WTC11 (cell line): ENCODE measurements at regions not wholly inside any gene's neighbourhood (a gene's known extent, or its start where the extent isn't known, plus 50 kb on each side); places are given as distances from the start of the nearest gene placed in this dataset.

Source experiments
- ATAC-seq: fragments of 200-7000 bp; cut with Tn5 transposase; 2 replicates; pipeline ENCODE4 v1.10.0; 2021; ENCODE audit warnings: mild to moderate bottlenecking, moderate library complexity
- CTCF ChIA-PET: fragments of 300-600 bp; sonication (Branson Sonifier 250); formaldehyde crosslinking; loops from one replicate; lab custom pipeline; 2021; ENCODE audit warnings: antibody characterized with exemption; lab: Charles Lee
- POLR2A ChIA-PET: fragments of 350-600 bp; sonication (Branson Sonifier 250); formaldehyde crosslinking; loops from one replicate; lab custom pipeline; 2021; ENCODE audit warnings: antibody characterized with exemption; lab: Charles Lee
- DNase-seq: peaks from one replicate; pipeline ENCODE4 v3.0.0; 2021; ENCODE audit warnings: low spot score
- H3K27ac Mint-ChIP-seq: 2 replicates; pipeline ENCODE4 v1.8.0; 2021; ENCODE audit warnings: mixed read lengths
- H3K27me3 Mint-ChIP-seq: 2 replicates; pipeline ENCODE4 v1.8.0; 2021; ENCODE audit warnings: low read depth, mild to moderate bottlenecking, moderate library complexity, mixed read lengths
- H3K36me3 Mint-ChIP-seq: 2 replicates; pipeline ENCODE4 v1.8.0; 2021; ENCODE audit warnings: mixed read lengths
- H3K4me1 Mint-ChIP-seq: 2 replicates; pipeline ENCODE4 v1.8.0; 2022; ENCODE audit warnings: mixed read lengths
- H3K4me3 Mint-ChIP-seq: 2 replicates; pipeline ENCODE4 v1.8.0; 2021; ENCODE audit warnings: mild to moderate bottlenecking, moderate library complexity, mixed read lengths
- H3K9me3 Mint-ChIP-seq: 2 replicates; pipeline ENCODE4 v1.8.0; 2021; ENCODE audit warnings: mixed read lengths
- AR ChIP-seq: fragments of 250-450 bp; sonication (Bioruptor Pico); IDR thresholded peaks from 2 replicates; pipeline ENCODE4 v1.9.0; 2021; ENCODE audit warnings: mild to moderate bottlenecking
- ARID4B ChIP-seq: sonication (generic); formaldehyde crosslinking; IDR thresholded peaks from 2 replicates; pipeline ENCODE4 v1.8.0; 2023; ENCODE audit warnings: missing genetic modification reagents, mild to moderate bottlenecking, borderline replicate concordance
- FOXK1 ChIP-seq: sonication (generic); formaldehyde crosslinking; IDR thresholded peaks from 2 replicates; pipeline ENCODE4 v1.8.0; 2022; ENCODE audit warnings: mild to moderate bottlenecking, moderate library complexity, missing genetic modification reagents
- FOXP1 ChIP-seq: sonication (generic); formaldehyde crosslinking; IDR thresholded peaks from 2 replicates; pipeline ENCODE4 v1.8.0; 2022; ENCODE audit warnings: missing genetic modification reagents, mild to moderate bottlenecking, moderate library complexity, borderline replicate concordance
- IRF2 ChIP-seq: sonication (generic); formaldehyde crosslinking; IDR thresholded peaks from 2 replicates; pipeline ENCODE4 v1.8.0; 2022; ENCODE audit warnings: low read depth, missing genetic modification reagents, borderline replicate concordance
- OVOL2 ChIP-seq: fragments of 250-450 bp; sonication (Bioruptor Pico); IDR thresholded peaks from 2 replicates; pipeline ENCODE4 v1.9.0; 2021; ENCODE audit warnings: mild to moderate bottlenecking, borderline replicate concordance
- SMAD3 ChIP-seq: sonication (generic); formaldehyde crosslinking; IDR thresholded peaks from 2 replicates; pipeline ENCODE4 v1.8.0; 2022; ENCODE audit warnings: missing genetic modification reagents, mild to moderate bottlenecking, borderline replicate concordance
- SOX15 ChIP-seq: fragments of 250-450 bp; sonication (Bioruptor Pico); IDR thresholded peaks from 2 replicates; pipeline ENCODE4 v1.9.0; 2021; ENCODE audit warnings: mild to moderate bottlenecking
- SP1 ChIP-seq: sonication (generic); formaldehyde crosslinking; conservative IDR thresholded peaks from 2 replicates; pipeline ENCODE4 v1.8.1; 2022; ENCODE audit warnings: missing genetic modification reagents
- TEAD4 ChIP-seq: sonication (generic); formaldehyde crosslinking; IDR thresholded peaks from 2 replicates; pipeline ENCODE4 v1.8.0; 2022; ENCODE audit warnings: mild to moderate bottlenecking, missing genetic modification reagents
- TP53 ChIP-seq: sonication (generic); formaldehyde crosslinking; IDR thresholded peaks from 2 replicates; pipeline ENCODE4 v1.8.1; 2023; ENCODE audit warnings: mild to moderate bottlenecking, missing genetic modification reagents
- ZNF138 ChIP-seq: sonication (generic); formaldehyde crosslinking; conservative IDR thresholded peaks from 2 replicates; pipeline ENCODE4 v1.8.1; 2022; ENCODE audit warnings: mild to moderate bottlenecking, moderate library complexity, missing genetic modification reagents
- ZNF219 ChIP-seq: sonication (generic); formaldehyde crosslinking; IDR thresholded peaks from 2 replicates; pipeline ENCODE4 v1.8.0; 2023; ENCODE audit warnings: missing genetic modification reagents, mild to moderate bottlenecking, borderline replicate concordance
- ZNF396 ChIP-seq: fragments of 250-450 bp; sonication (Bioruptor Pico); IDR thresholded peaks from 2 replicates; pipeline ENCODE4 v1.8.0; 2021; ENCODE audit warnings: mild to moderate bottlenecking, moderate library complexity, borderline replicate concordance
- ZSCAN18 ChIP-seq: fragments of 250-450 bp; sonication (Bioruptor Pico); IDR thresholded peaks from 2 replicates; pipeline ENCODE4 v2.1.2; 2022; ENCODE audit warnings: mild to moderate bottlenecking, moderate library complexity
- TF ChIP-seq, protein P1 (sequence below): sonication (generic); formaldehyde crosslinking; IDR thresholded peaks from 2 replicates; pipeline ENCODE4 v1.8.0; 2022; ENCODE audit warnings: missing genetic modification reagents
- TF ChIP-seq, protein P2 (sequence below): sonication (generic); formaldehyde crosslinking; IDR thresholded peaks from 2 replicates; pipeline ENCODE4 v1.8.1; 2022; ENCODE audit warnings: mild to moderate bottlenecking, missing genetic modification reagents, moderate library complexity, borderline replicate concordance

DNA sequence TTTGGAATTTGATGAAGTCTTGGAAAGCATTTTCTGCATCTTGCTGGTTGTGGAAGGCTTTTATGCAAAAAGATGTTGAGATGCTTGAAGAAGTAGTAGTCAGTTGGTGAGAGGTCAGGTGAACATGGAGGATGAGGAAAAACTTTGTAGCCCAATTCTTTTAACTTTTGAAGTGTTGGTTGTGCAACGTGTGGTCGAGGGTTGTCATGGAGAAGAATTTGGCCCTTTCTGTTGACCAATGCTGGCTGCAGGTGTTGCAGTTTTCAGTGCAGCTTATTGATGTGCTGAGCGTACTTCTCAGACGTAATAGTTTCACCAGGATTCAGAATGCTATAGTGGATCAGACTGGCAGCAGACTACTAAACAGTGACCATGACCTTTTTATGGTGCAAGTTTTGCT is 508.4 kb upstream of the MAP2 start (continued):
- no peak for TF ChIP-seq AR
- TF ChIP-seq TEAD4 (CRISPR knock-in tag) = no peak
- TF ChIP-seq ZNF138 = no peak
- no peak for TF ChIP-seq TP53 (CRISPR knock-in tag)
- no peak for TF ChIP-seq IRF2 (CRISPR knock-in tag)
- no peak for TF ChIP-seq SP1 (CRISPR knock-in tag)
- TF ChIP-seq FOXP1 (CRISPR knock-in tag) = no peak
- TF ChIP-seq ZSCAN18 (CRISPR knock-in tag) = no peak

- Mint-ChIP-seq H3K4me1 (no peaks in the 10 kb centered on the region), H3K4me3 (no peak overlapping the region), H3K36me3 (peaks cover 7% of the 10 kb centered on the region), H3K27me3 (peaks cover 3% of the 10 kb centered on the region; the same call in 1 of the 2 replicates), H3K27ac (no peak overlapping the region), H3K9me3 (peaks cover 11% of the 10 kb centered on the region)
- ChIA-PET POLR2A (no interaction called here), CTCF (no interaction called here)
- ATAC-seq (no peak), DNase-seq (no peak)
- TF ChIP-seq, protein P1, sequence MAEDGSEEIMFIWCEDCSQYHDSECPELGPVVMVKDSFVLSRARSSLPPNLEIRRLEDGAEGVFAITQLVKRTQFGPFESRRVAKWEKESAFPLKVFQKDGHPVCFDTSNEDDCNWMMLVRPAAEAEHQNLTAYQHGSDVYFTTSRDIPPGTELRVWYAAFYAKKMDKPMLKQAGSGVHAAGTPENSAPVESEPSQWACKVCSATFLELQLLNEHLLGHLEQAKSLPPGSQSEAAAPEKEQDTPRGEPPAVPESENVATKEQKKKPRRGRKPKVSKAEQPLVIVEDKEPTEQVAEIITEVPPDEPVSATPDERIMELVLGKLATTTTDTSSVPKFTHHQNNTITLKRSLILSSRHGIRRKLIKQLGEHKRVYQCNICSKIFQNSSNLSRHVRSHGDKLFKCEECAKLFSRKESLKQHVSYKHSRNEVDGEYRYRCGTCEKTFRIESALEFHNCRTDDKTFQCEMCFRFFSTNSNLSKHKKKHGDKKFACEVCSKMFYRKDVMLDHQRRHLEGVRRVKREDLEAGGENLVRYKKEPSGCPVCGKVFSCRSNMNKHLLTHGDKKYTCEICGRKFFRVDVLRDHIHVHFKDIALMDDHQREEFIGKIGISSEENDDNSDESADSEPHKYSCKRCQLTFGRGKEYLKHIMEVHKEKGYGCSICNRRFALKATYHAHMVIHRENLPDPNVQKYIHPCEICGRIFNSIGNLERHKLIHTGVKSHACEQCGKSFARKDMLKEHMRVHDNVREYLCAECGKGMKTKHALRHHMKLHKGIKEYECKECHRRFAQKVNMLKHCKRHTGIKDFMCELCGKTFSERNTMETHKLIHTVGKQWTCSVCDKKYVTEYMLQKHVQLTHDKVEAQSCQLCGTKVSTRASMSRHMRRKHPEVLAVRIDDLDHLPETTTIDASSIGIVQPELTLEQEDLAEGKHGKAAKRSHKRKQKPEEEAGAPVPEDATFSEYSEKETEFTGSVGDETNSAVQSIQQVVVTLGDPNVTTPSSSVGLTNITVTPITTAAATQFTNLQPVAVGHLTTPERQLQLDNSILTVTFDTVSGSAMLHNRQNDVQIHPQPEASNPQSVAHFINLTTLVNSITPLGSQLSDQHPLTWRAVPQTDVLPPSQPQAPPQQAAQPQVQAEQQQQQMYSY (CRISPR knock-in tag) = no peak
- TF ChIP-seq AR (no peak), FOXK1 (CRISPR knock-in tag) (no peak), ZNF396 (CRISPR knock-in tag) (no peak), SOX15 (CRISPR knock-in tag) (no peak), SP1 (CRISPR knock-in tag) (no peak), SMAD3 (no peak), ARID4B (CRISPR knock-in tag) (no peak), ZNF219 (CRISPR knock-in tag) (no peak), OVOL2 (no peak), ZSCAN18 (CRISPR knock-in tag) (no peak)
- TF ChIP-seq, protein P2, sequence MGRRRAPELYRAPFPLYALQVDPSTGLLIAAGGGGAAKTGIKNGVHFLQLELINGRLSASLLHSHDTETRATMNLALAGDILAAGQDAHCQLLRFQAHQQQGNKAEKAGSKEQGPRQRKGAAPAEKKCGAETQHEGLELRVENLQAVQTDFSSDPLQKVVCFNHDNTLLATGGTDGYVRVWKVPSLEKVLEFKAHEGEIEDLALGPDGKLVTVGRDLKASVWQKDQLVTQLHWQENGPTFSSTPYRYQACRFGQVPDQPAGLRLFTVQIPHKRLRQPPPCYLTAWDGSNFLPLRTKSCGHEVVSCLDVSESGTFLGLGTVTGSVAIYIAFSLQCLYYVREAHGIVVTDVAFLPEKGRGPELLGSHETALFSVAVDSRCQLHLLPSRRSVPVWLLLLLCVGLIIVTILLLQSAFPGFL (CRISPR knock-in tag) = no peak
These were observed 507.0 kb upstream of the MAP2 start for GRCh38 chr2:208916881-208917280.
